ENCODE measurements at regions not wholly inside any gene's neighbourhood (a gene's known extent, or its start where the extent isn't known, plus 50 kb on each side); places are given as distances from the start of the nearest gene placed in this dataset.
"Not testable (repeated sequence)": the region's sequence is repeated elsewhere in the genome, so short reads cannot be mapped to it uniquely, and the experiment has no call there.

- no peaks in the 10 kb centered on the region for H3K36me3 ChIP-seq (ENCODE audit: insufficient read depth, low read length)
- no peak overlapping the region for H2AFZ ChIP-seq (ENCODE audit: low read length, unreplicated experiment)
These were observed 567.4 kb downstream of the KCNA4 start for GRCh38 chr11:29449281-29450074.

GRCh38 chr11:29448246-29448877 lies 568.5 kb downstream of the KCNA4 start:
- Histone ChIP-seq H3K4me1 (ENCODE audit: control insufficient read depth, insufficient read depth, low read length, unreplicated experiment) (peaks cover 13% of the 10 kb centered on the region), H2AFZ (ENCODE audit: low read length, unreplicated experiment) (no peak overlapping the region), H3K27ac (ENCODE audit: low read depth, low read length) (no peak overlapping the region), H3K36me3 (ENCODE audit: insufficient read depth, low read length) (no peaks in the 10 kb centered on the region), H3K79me2 (ENCODE audit: control insufficient read depth, insufficient read depth, low read length, unreplicated experiment) (no peaks in the 10 kb centered on the region), H3K27me3 (ENCODE audit: insufficient read depth, low read length) (no peaks in the 10 kb centered on the region), H3K4me3 (ENCODE audit: low read depth, low read length) (no peak overlapping the region)

More at GRCh38 chr11:29449281-29450074, 567.4 kb downstream of the KCNA4 start:
- H3K27ac ChIP-seq (ENCODE audit: low read depth, low read length), result no peak overlapping the region
- H3K4me1 ChIP-seq (ENCODE audit: control insufficient read depth, insufficient read depth, low read length, unreplicated experiment), result peaks cover 13% of the 10 kb centered on the region
- no peak overlapping the region for H3K4me3 ChIP-seq (ENCODE audit: low read depth, low read length)
- no peaks in the 10 kb centered on the region for H3K27me3 ChIP-seq (ENCODE audit: insufficient read depth, low read length)
- H3K79me2 ChIP-seq (ENCODE audit: control insufficient read depth, insufficient read depth, low read length, unreplicated experiment), result no peaks in the 10 kb centered on the region

GRCh38 chr11:29447821-29448220 lies 569.0 kb downstream of the KCNA4 start:
- Histone ChIP-seq H3K36me3 (ENCODE audit: insufficient read depth, low read length) (no peaks in the 10 kb centered on the region), H3K79me2 (ENCODE audit: control insufficient read depth, insufficient read depth, low read length, unreplicated experiment) (no peaks in the 10 kb centered on the region), H3K4me1 (ENCODE audit: control insufficient read depth, insufficient read depth, low read length, unreplicated experiment) (peaks cover 13% of the 10 kb centered on the region), H3K27ac (ENCODE audit: low read depth, low read length) (no peak overlapping the region), H2AFZ (ENCODE audit: low read length, unreplicated experiment) (no peak overlapping the region), H3K27me3 (ENCODE audit: insufficient read depth, low read length) (no peaks in the 10 kb centered on the region), H3K4me3 (ENCODE audit: low read depth, low read length) (no peak overlapping the region)

- no peak overlapping the region for H3K4me3 ChIP-seq (ENCODE audit: low read depth, low read length)
- no peaks in the 10 kb centered on the region for H3K4me1 ChIP-seq (ENCODE audit: control insufficient read depth, insufficient read depth, low read length, unreplicated experiment)
- H2AFZ ChIP-seq (ENCODE audit: low read length, unreplicated experiment), result no peak overlapping the region
- H3K36me3 ChIP-seq (ENCODE audit: insufficient read depth, low read length), result no peaks in the 10 kb centered on the region
- H3K79me2 ChIP-seq (ENCODE audit: control insufficient read depth, insufficient read depth, low read length, unreplicated experiment), result no peaks in the 10 kb centered on the region
- H3K27me3 ChIP-seq (ENCODE audit: insufficient read depth, low read length), result no peaks in the 10 kb centered on the region
- H3K27ac ChIP-seq (ENCODE audit: low read depth, low read length), result no peak overlapping the region
These were observed 570.7 kb downstream of the KCNA4 start for GRCh38 chr11:29446132-29446531.

- H2AFZ ChIP-seq (ENCODE audit: low read length, unreplicated experiment); H3K27me3 ChIP-seq (ENCODE audit: insufficient read depth, low read length); H3K4me1 ChIP-seq (ENCODE audit: control insufficient read depth, insufficient read depth, low read length, unreplicated experiment); H3K4me3 ChIP-seq (ENCODE audit: low read depth, low read length); H3K79me2 ChIP-seq (ENCODE audit: control insufficient read depth, insufficient read depth, low read length, unreplicated experiment); H3K27ac ChIP-seq (ENCODE audit: low read depth, low read length); H3K36me3 ChIP-seq (ENCODE audit: insufficient read depth, low read length): not testable (repeated sequence)
These were observed 571.6 kb downstream of the KCNA4 start for GRCh38 chr11:29445191-29445590.

GRCh38 chr11:29438815-29439214 lies 578.0 kb downstream of the KCNA4 start:
- Histone ChIP-seq H3K36me3 (ENCODE audit: insufficient read depth, low read length) (no peaks in the 10 kb centered on the region), H2AFZ (ENCODE audit: low read length, unreplicated experiment) (no peak overlapping the region), H3K4me3 (ENCODE audit: low read depth, low read length) (no peak overlapping the region), H3K4me1 (ENCODE audit: control insufficient read depth, insufficient read depth, low read length, unreplicated experiment) (peaks cover 9% of the 10 kb centered on the region), H3K27ac (ENCODE audit: low read depth, low read length) (no peak overlapping the region), H3K79me2 (ENCODE audit: control insufficient read depth, insufficient read depth, low read length, unreplicated experiment) (no peaks in the 10 kb centered on the region), H3K27me3 (ENCODE audit: insufficient read depth, low read length) (no peaks in the 10 kb centered on the region)

GRCh38 chr11:29435421-29435820 lies 581.4 kb downstream of the KCNA4 start:
- H3K79me2 ChIP-seq (ENCODE audit: control insufficient read depth, insufficient read depth, low read length, unreplicated experiment), result no peaks in the 10 kb centered on the region
- no peaks in the 10 kb centered on the region for H3K36me3 ChIP-seq (ENCODE audit: insufficient read depth, low read length)
- H2AFZ ChIP-seq (ENCODE audit: low read length, unreplicated experiment), result no peak overlapping the region
- H3K27me3 ChIP-seq (ENCODE audit: insufficient read depth, low read length), result no peaks in the 10 kb centered on the region
- peaks cover 9% of the 10 kb centered on the region for H3K4me1 ChIP-seq (ENCODE audit: control insufficient read depth, insufficient read depth, low read length, unreplicated experiment)
- H3K4me3 ChIP-seq (ENCODE audit: low read depth, low read length), result no peak overlapping the region
- no peak overlapping the region for H3K27ac ChIP-seq (ENCODE audit: low read depth, low read length)

- Histone ChIP-seq H3K4me3 (ENCODE audit: low read depth, low read length) (no peak overlapping the region), H3K79me2 (ENCODE audit: control insufficient read depth, insufficient read depth, low read length, unreplicated experiment) (no peaks in the 10 kb centered on the region), H2AFZ (ENCODE audit: low read length, unreplicated experiment) (no peak overlapping the region), H3K4me1 (ENCODE audit: control insufficient read depth, insufficient read depth, low read length, unreplicated experiment) (peaks cover 9% of the 10 kb centered on the region), H3K36me3 (ENCODE audit: insufficient read depth, low read length) (no peaks in the 10 kb centered on the region), H3K27me3 (ENCODE audit: insufficient read depth, low read length) (no peaks in the 10 kb centered on the region), H3K27ac (ENCODE audit: low read depth, low read length) (no peak overlapping the region)
These were observed 584.0 kb downstream of the KCNA4 start for GRCh38 chr11:29432719-29433325.

GRCh38 chr11:29405305-29405704 lies 611.5 kb downstream of the KCNA4 start:
- no peaks in the 10 kb centered on the region for H3K4me1 ChIP-seq (ENCODE audit: control insufficient read depth, insufficient read depth, low read length, unreplicated experiment)
- H2AFZ ChIP-seq (ENCODE audit: low read length, unreplicated experiment), result no peak overlapping the region
- H3K27me3 ChIP-seq (ENCODE audit: insufficient read depth, low read length), result no peaks in the 10 kb centered on the region
- no peak overlapping the region for H3K4me3 ChIP-seq (ENCODE audit: low read depth, low read length)
- H3K36me3 ChIP-seq (ENCODE audit: insufficient read depth, low read length), result no peaks in the 10 kb centered on the region
- no peak overlapping the region for H3K27ac ChIP-seq (ENCODE audit: low read depth, low read length)
- no peaks in the 10 kb centered on the region for H3K79me2 ChIP-seq (ENCODE audit: control insufficient read depth, insufficient read depth, low read length, unreplicated experiment)

- Histone ChIP-seq H3K4me3 (ENCODE audit: low read depth, low read length) (no peak overlapping the region), H3K36me3 (ENCODE audit: insufficient read depth, low read length) (no peaks in the 10 kb centered on the region), H3K4me1 (ENCODE audit: control insufficient read depth, insufficient read depth, low read length, unreplicated experiment) (no peaks in the 10 kb centered on the region), H2AFZ (ENCODE audit: low read length, unreplicated experiment) (no peak overlapping the region), H3K27me3 (ENCODE audit: insufficient read depth, low read length) (peaks cover 8% of the 10 kb centered on the region; the same call in 1 of the 2 replicates), H3K27ac (ENCODE audit: low read depth, low read length) (no peak overlapping the region), H3K79me2 (ENCODE audit: control insufficient read depth, insufficient read depth, low read length, unreplicated experiment) (no peaks in the 10 kb centered on the region)
These were observed 621.2 kb downstream of the KCNA4 start for GRCh38 chr11:29395555-29396072.
